CD4-positive, alpha-beta T cell treated with Interleukin-17A for 1 hour (primary cell): ENCODE measurements at regions not wholly inside any gene's neighbourhood (a gene's known extent, or its start where the extent isn't known, plus 50 kb on each side); places are given as distances from the start of the nearest gene placed in this dataset.
"Not testable (repeated sequence)": the region's sequence is repeated elsewhere in the genome, so short reads cannot be mapped to it uniquely, and the experiment has no call there.

ENCODE experiments used
- DNase-seq: peaks from one replicate; pipeline ENCODE4 v3.0.0-alpha.2; 2020

- no peak for DNase-seq
These were observed 116.5 kb upstream of the OTOS start for GRCh38 chr2:240256704-240257637.

DNA sequence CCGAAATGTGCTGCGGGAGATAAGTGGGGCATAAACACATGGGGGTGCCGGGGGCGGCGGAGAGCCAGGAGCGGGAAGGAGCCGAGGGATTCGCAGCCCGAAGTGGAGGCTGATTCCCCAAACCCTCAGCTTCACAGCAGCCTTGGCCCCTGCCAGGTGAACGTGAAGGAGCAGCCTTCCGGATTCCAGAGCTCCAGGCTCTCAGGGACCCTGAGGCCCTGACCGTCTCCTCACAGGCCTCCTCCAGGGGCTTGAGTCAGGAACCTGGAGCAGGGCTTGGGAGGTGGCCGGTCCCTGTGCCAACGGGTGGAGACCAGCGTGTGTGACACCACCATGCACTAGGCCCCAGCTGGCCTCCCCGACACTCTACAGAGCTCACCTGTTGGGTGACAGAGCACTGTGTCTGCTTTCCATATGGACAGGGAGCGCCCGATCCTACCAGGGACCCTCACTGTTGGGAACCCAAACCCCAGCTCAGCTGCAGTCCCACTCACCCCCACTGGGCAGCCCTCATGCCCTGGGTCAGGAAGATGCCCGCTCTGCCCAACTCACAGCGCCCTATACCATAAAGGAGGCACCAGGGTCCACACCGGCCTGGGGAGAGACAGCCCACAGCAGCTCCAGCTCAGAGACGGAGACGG, 117.6 kb upstream of the OTOS start:
- no peak for DNase-seq

DNA sequence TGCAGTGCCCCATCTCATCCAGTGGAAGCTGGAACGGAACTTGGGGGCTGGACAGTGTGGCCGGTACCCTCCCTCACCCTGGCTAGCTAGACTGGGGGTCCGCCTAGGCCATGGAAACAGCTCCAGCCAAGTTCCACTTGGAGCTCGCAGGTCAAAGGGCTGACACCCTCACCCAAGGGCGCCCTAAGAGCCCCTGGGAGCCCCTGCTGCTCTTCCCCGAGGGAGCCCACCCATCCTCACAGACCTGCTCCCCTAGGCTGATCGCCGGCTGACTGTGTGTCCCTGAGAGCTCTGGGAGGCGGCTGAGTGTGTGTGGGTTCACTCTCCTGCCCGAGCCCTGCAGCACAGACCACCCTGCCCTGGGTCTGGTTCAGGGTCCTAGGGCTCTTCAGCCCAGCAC, 118.2 kb upstream of the OTOS start:
- DNase-seq, result no peak

DNA sequence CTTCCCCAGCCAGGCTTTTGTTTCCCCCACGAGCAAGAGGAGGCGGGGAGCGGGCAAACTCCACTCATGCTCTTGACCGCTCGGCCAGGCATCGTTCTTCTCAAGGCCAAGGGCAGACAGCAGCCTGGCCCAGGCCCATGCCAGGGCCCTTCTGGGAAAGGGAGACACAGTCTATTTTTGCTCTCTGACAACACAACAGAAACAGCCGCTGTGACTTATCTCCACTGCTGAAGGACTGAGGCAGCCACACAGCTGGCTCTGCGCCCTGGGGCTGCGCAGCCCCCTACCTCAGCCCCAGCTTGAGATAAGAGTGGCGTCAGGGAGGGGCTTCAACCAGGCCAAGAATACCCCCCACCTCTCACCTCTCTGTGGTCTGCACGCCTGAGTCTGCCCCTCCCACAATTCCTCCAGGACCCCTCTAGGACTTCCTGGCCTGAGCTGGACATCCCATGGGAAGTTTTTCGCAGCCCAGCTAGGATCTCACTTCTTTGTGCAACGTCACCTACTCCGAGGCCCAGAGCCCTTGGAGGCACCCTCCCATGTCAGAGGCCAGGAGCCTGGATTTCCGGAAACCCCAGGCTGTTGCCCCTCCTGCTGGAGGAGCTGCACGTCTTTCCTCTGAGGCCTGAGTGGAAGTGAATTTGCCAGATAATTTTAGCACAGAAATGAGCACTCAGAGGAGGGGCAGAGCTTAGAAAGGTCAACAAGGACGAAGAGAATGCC, 118.9 kb upstream of the OTOS start:
- DNase-seq, result no peak

DNA sequence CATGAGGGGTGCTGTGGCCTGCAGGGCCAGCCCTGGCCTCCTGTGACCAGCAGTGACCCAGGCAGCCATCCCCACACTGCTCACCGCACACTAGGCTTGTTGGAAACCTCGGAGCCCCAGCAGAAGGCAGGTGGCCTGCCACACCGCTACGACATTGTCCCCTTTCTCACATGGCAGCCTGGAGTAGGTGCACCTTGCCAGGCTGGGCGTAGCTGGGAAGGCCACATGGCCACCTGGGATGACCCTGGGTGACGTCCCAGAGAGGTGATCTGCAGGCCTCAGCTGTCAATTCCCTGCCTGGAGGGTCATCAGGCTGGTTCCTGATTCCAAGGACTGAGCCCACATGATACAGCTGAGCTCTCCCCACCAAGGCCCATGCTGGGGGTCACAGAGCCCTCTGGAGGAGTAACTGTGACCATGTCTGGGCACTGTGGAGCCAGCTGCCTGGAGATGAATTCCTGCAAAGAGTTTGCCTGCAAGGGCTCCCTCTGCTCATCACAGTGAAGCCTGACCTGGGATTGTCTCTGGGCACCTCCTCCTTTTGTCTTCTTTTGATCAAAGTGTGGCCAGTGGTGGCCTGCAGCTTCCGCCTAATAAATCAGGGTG, 119.6 kb upstream of the OTOS start:
- no peak for DNase-seq

GRCh38 chr2:240260664-240261063, 120.2 kb upstream of the OTOS start:
- DNase-seq, result no peak

- DNase-seq, result not testable (repeated sequence)
These were observed 122.1 kb upstream of the OTOS start for GRCh38 chr2:240262578-240262977.

DNA sequence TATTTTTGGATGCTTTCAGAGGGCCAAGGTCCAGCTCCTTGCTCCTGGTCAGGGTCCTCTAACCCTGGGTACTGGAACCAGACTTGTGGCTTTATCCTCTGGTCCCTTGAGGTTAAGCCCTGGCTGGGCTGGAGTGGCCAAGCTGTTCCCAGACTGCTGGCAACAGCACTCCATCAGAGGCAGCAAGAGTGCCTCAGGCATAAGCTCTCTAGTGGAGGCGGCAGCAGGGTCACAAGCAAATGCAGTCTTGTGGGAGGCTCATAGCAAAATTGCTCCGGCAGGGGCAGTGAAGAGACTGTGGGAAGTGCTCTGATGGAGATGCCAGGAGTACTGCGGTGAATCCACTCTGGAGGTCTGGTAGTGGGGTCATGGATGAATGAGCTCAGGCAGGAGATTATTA, 128.9 kb upstream of the OTOS start:
- no peak for DNase-seq

DNA sequence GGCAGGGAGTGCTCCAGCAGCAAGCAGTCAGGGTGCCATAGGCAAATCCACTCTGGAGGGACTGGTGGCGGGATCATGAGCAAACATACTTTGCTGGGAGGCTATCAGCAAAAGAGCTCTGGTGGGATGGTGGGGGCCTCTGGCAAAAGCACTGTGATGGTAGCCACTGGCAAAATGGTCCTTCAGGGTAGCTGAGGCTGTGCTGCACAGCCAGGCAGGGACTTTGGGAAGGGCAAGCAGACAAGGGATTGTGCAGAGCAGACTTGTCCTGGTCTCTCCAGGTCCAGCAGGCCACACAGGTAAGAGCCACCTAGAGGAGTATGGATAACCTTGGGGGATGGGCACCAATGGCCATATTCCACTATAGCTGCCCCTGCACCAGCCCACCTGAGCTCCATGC, 129.4 kb upstream of the OTOS start:
- DNase-seq, result no peak

DNA sequence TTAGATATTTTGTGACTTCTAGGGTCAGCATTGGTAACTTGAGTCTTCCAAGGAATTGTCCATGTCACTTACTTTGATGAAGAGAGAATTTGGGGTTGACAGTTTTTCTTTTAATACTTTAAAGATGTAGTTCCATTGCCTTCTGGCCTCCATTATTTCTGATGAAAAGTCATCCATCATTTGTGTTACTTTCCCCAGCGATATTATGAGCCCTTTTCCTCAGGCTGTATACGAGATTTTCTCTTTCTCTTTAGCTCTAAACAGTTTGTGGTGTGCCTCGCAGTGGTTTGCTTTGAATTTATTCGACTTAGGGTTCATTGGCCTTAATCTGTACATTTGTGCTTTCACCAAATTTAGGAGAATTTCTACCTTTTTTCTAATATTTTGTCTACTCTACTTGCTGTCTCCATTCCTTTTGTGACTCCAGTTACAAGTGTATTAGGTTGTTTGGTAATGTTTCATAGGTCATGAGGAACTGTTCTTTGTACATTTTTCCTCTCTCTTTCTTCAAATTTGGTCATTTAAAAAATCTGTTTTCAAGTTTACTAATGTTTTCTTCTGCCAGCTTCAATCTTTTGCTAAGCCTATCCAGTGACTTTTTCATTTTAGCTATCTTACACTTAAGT, 131.4 kb upstream of the OTOS start:
- no peak for DNase-seq

DNA sequence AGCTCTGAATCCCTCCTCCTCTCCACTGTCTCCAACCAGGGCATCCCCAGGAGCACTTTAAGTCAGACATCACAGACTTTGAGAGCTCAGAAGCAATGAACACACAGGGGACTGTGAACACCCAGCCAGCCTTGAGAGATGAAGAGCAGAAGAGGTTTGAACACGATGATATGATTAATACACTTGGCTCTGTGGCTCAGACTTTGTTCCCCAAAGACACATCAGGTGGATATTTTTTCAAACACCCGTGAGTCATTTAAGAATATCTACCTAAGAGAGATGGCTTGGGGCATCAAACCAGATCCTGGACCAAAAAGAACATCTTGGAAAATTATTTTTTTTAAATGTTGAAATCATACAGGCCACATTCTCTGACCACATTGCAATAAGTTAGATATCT, 134.9 kb upstream of the OTOS start:
- DNase-seq, result no peak

GRCh38 chr2:240277073-240277806, 136.8 kb upstream of the OTOS start:
- DNase-seq, result no peak

DNA sequence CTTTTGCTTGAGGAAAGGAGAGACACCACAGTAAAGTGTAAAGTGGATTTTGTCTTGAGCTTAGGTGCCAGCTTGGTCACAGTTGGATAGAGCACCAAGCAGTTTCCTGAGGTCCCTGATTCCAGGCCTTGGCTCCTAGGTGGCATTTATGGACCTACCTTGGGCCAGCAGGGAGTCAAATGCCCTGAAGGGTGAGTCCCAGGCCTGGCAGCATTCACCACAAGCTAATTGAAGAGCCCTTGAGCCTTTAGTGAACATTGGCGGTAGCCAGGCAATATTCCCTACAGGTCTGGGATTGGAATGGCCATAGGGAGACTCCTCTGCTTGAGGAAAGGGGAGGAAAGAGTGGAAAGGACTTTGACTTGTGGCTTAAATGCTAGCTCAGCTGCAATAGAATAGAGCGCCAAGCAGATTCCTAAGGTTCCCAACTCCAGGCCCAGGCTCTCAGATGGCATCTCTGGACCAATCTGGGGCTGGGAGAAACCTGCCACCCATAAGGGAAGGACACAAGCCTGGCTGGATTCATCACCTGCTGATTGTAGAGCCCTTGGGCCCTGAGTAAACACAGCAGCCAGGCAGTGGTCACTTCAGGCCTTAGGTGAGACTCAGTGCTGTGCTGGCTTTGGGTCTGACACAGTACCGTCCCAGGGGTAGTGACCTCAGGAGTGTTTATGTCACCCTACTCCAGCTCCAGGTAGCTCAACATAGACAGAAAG, 137.5 kb upstream of the OTOS start:
- DNase-seq, result no peak

- no peak for DNase-seq
These were observed 138.2 kb upstream of the OTOS start for GRCh38 chr2:240278661-240279060.

GRCh38 chr2:240280621-240281020, 140.2 kb upstream of the OTOS start:
- DNase-seq, result no peak

GRCh38 chr2:240284503-240285259, 144.2 kb upstream of the OTOS start:
- DNase-seq, result no peak

GRCh38 chr2:240285725-240286124, 145.3 kb upstream of the OTOS start:
- DNase-seq, result no peak

- DNase-seq, result no peak
These were observed 146.1 kb upstream of the OTOS start for GRCh38 chr2:240286596-240286995.

DNA sequence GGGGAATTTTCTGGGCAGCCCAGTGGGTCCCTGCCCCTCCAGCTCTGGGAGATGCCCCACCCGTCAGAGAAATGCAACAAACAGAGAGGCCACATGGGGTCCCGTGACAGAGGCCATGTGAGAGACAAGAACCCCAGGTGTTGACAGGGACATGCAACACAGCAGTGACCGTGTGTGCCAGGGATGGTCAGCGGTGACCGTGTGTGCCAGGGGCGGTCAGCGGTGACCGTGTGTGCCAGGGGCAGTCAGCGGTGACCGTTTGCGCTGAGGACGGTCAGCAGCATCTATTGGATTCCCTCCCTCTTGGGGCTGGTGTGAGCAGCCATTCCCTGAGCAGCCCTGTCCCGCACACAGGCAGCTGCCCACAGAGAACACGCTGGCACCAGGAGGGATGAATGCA, 146.6 kb upstream of the OTOS start:
- DNase-seq, result no peak

GRCh38 chr2:240287496-240288086, 147.1 kb upstream of the OTOS start:
- no peak for DNase-seq
